ENCODE measurements at regions not wholly inside any gene's neighbourhood (a gene's known extent, or its start where the extent isn't known, plus 50 kb on each side); places are given as distances from the start of the nearest gene placed in this dataset.

DNA sequence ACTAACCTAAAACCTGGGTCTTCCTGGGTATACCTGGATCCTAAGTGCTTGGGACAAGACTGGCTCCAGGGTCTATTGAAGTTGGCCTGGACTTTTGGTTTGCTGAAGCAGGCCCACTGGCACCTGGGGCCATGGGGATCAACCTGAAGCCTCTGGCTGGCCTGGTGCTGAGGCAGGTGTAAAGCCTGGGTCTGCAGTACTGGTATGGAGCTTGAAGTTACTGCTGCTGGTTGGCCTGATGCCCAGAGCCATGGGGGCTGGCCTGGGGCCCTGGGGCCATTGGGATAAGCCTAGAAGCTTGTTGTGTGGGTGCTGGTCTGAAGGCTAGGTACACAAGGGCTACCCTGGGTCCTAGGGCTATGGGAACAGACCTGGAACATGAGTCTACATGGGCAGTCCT, 743.2 kb upstream of the GRIA3 start:
- TF ChIP-seq, protein P1, sequence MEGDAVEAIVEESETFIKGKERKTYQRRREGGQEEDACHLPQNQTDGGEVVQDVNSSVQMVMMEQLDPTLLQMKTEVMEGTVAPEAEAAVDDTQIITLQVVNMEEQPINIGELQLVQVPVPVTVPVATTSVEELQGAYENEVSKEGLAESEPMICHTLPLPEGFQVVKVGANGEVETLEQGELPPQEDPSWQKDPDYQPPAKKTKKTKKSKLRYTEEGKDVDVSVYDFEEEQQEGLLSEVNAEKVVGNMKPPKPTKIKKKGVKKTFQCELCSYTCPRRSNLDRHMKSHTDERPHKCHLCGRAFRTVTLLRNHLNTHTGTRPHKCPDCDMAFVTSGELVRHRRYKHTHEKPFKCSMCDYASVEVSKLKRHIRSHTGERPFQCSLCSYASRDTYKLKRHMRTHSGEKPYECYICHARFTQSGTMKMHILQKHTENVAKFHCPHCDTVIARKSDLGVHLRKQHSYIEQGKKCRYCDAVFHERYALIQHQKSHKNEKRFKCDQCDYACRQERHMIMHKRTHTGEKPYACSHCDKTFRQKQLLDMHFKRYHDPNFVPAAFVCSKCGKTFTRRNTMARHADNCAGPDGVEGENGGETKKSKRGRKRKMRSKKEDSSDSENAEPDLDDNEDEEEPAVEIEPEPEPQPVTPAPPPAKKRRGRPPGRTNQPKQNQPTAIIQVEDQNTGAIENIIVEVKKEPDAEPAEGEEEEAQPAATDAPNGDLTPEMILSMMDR (IDR thresholded peaks at IDR 0.05): no peak
- TF ChIP-seq POLR2A (IDR thresholded peaks at IDR 0.05): no peak

DNA sequence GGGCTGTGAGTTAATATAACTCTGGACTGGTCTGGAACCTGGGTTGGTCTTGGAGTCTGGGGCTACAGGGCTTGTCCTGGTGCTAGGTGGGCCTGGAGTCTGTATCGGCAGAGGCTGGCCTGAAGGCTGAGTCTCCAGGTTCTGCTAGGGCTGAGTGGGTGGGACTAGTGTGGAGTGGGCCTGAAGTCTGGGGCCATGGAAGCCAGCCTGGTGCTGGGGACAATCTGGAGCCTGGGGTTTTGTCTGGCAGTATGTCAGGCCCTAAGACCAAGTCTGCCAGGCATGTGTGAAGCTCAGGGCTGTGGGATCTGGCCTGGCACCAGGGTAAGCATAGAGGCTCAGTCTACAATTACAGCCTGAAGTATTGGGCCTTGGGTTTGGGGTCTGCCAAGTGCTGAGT, 742.6 kb upstream of the GRIA3 start:
- intact Hi-C loops (cut with DNase I; ENCODE audit: low total_unique reads): no loop called here
- no peaks in the 10 kb centered on the region for H3K4me1 ChIP-seq
- H3K4me3 ChIP-seq: no peak overlapping the region
- 100% methylated on average over 1 of the region's 1 CpG; no CpG with 5 or more reads in 1 of the 2 donors for WGBS, 2 donors
- no peaks in the 10 kb centered on the region for H3K9me3 ChIP-seq
- no peak for DNase-seq
- no peaks in the 10 kb centered on the region for H3K36me3 ChIP-seq (ENCODE audit: low read depth, missing control alignments)
- H3K27me3 ChIP-seq: no peaks in the 10 kb centered on the region
- H3K27ac ChIP-seq: no peak overlapping the region
- TF ChIP-seq, protein P1 (IDR thresholded peaks at IDR 0.05): no peak
- no peak for TF ChIP-seq POLR2A (IDR thresholded peaks at IDR 0.05)

More for the DNA sequence above, 743.2 kb upstream of the GRIA3 start:
- Histone ChIP-seq H3K27me3 (no peaks in the 10 kb centered on the region), H3K27ac (no peak overlapping the region), H3K36me3 (ENCODE audit: low read depth, missing control alignments) (no peaks in the 10 kb centered on the region), H3K4me3 (no peak overlapping the region), H3K4me1 (no peaks in the 10 kb centered on the region), H3K9me3 (no peaks in the 10 kb centered on the region)
- DNase-seq: no peak
- intact Hi-C loops (cut with DNase I; ENCODE audit: low total_unique reads): no loop called here

GRCh38 chrX:122445466-122445865, 738.6 kb upstream of the GRIA3 start:
- Histone ChIP-seq H3K27me3 (no peaks in the 10 kb centered on the region), H3K27ac (no peak overlapping the region), H3K4me1 (no peaks in the 10 kb centered on the region), H3K9me3 (no peaks in the 10 kb centered on the region), H3K36me3 (ENCODE audit: low read depth, missing control alignments) (no peaks in the 10 kb centered on the region), H3K4me3 (no peak overlapping the region)
- no peak for DNase-seq
- intact Hi-C loops (cut with DNase I; ENCODE audit: low total_unique reads): no loop called here
- TF ChIP-seq POLR2A (IDR thresholded peaks at IDR 0.05): no peak
- TF ChIP-seq, protein P1 (IDR thresholded peaks at IDR 0.05): no peak

GRCh38 chrX:122464341-122464740, 719.7 kb upstream of the GRIA3 start:
- TF ChIP-seq, protein P1 (IDR thresholded peaks at IDR 0.05): no peak
- TF ChIP-seq POLR2A (IDR thresholded peaks at IDR 0.05): no peak
- Histone ChIP-seq H3K36me3 (ENCODE audit: low read depth, missing control alignments) (no peaks in the 10 kb centered on the region), H3K4me3 (no peak overlapping the region), H3K9me3 (no peaks in the 10 kb centered on the region), H3K27me3 (no peaks in the 10 kb centered on the region), H3K27ac (no peak overlapping the region), H3K4me1 (no peaks in the 10 kb centered on the region)
- intact Hi-C loops (cut with DNase I; ENCODE audit: low total_unique reads): no loop called here
- WGBS, 2 donors: 38 to 58% methylated on average over 3 of the region's 3 CpGs
- no peak for DNase-seq

- no peaks in the 10 kb centered on the region for H3K36me3 ChIP-seq (ENCODE audit: low read depth, missing control alignments)
- intact Hi-C loops (cut with DNase I; ENCODE audit: low total_unique reads): no loop called here
- no peak for DNase-seq
These were observed 708.8 kb upstream of the GRIA3 start for GRCh38 chrX:122475306-122475705.

More at GRCh38 chrX:122475306-122475705, 708.8 kb upstream of the GRIA3 start:
- TF ChIP-seq, protein P1 (IDR thresholded peaks at IDR 0.05): no peak
- TF ChIP-seq POLR2A (IDR thresholded peaks at IDR 0.05): no peak
- Histone ChIP-seq H3K4me1 (no peaks in the 10 kb centered on the region), H3K27me3 (no peaks in the 10 kb centered on the region), H3K9me3 (no peaks in the 10 kb centered on the region), H3K4me3 (no peak overlapping the region), H3K27ac (no peak overlapping the region)

Data from testis (tissue), 2 donors.